GM18951 (cell line): ENCODE measurements at regions not wholly inside any gene's neighbourhood (a gene's known extent, or its start where the extent isn't known, plus 50 kb on each side); places are given as distances from the start of the nearest gene placed in this dataset.

Experiments used
- POLR2A ChIP-seq: IDR thresholded peaks from 4 replicates; pipeline ENCODE4 v1.6.1; 2011; ENCODE audit warnings: mild to moderate bottlenecking; ENCODE audit not compliant: insufficient read length, insufficient read depth; ENCODE audit errors: extremely low read depth
- in situ Hi-C: fragments of 300-500 bp; cut with MboI; formaldehyde crosslinking; loops from one replicate; pipeline ENCODE4 v1.12.0; 2022; ENCODE audit warnings: low sequenced_read_pairs, mixed read lengths, inconsistent platforms; ENCODE audit not compliant: unreplicated experiment

- in situ Hi-C loops, result no loop called here
- TF ChIP-seq POLR2A, result no peak
These were observed 54.1 kb upstream of the CST7 start for GRCh38 chr20:24894967-24895366.

DNA sequence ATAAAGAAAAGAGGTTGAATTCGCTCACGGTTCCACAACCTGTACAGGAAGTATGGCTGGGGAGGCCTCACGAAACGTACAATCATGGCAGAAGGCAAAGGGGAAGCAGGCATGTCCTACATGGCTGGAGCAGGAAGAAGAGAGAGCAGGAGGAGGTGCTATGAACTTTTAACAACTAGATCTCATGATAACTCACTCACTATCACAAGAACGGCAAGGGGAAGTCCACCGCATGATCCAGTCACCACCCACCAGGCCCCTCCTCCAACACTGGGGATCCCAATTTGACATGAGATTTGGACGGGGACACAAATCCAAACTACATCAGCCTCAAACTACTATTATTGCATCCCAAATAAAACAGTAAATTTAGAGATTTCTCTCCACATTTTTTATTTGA, 53.6 kb upstream of the CST7 start:
- in situ Hi-C loops, result no loop called here
- no peak for TF ChIP-seq POLR2A

- in situ Hi-C loops, result no loop called here
- no peak for TF ChIP-seq POLR2A
These were observed 53.0 kb upstream of the CST7 start for GRCh38 chr20:24895898-24896658.

GRCh38 chr20:24896984-24897383, 52.1 kb upstream of the CST7 start:
- no peak for TF ChIP-seq POLR2A
- in situ Hi-C loops, result no loop called here

DNA sequence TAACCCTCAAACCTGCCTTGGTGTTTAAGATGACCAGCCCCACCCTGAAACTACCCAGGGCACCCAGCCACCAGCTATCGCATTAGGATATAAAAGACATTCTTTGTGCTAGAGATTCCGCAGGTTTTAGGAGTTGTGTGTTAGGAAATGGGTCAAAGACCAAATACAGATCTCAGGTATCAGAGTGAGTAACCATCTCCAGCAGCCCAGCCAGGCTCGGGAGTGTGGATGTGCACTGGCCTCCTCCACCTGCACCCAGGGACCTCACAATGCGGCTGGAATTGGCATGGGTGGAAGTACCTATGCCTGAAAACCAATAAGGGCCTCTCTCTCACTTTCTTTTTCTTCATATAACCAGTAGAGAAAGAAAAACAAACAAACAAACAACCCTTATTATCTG, 51.1 kb upstream of the CST7 start:
- in situ Hi-C loops, result no loop called here
- TF ChIP-seq POLR2A, result no peak

GRCh38 chr20:24899153-24899552, 49.9 kb upstream of the CST7 start:
- in situ Hi-C loops, result no loop called here
- no peak for TF ChIP-seq POLR2A
